ENCODE measurements at regions not wholly inside any gene's neighbourhood (a gene's known extent, or its start where the extent isn't known, plus 50 kb on each side); places are given as distances from the start of the nearest gene placed in this dataset.

DNA sequence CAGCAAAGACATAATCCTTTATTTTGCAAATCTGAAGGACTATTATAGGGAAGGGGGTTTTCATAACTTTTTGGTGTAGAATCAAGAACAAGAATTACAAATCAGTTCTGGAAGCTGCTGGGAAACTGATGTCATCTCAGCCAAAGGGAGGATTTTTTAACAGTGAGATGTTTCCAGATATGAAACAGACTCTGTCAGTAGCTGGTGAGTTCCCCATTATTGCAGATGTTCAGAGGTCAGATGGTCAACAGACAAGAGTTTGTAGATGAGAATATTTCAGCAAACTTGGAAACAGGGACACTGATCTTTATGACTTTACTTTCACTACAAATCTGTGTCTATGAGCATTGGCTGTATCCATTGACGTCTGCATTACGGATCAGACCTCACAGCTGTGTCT lies 71.9 kb upstream of the LPP start:
- Histone ChIP-seq H3K23ac (ENCODE audit: insufficient read length, low read depth, low read length) (no peak overlapping the region), H3K27me3 (ENCODE audit: insufficient read depth, low read length) (no peaks in the 10 kb centered on the region; the same call in 1 of the 2 replicates), H4K91ac (ENCODE audit: insufficient read length, low read depth, low read length) (no peak overlapping the region), H3K79me1 (ENCODE audit: insufficient read depth, low read depth, low read length, poor library complexity, severe bottlenecking) (no peaks in the 10 kb centered on the region), H4K8ac (replicated peaks; ENCODE audit: insufficient read length, low read depth, low read length) (no peak overlapping the region), H2BK12ac (ENCODE audit: insufficient read length, low read depth, low read length) (no peak overlapping the region), H3K23me2 (ENCODE audit: insufficient read length, low read depth, low read length, poor library complexity, severe bottlenecking) (no peaks in the 10 kb centered on the region), H2AFZ (ENCODE audit: low read length) (no peak overlapping the region), H4K5ac (ENCODE audit: insufficient read length, low read depth, low read length) (no peak overlapping the region), H3T11ph (ENCODE audit: low read length) (no peak overlapping the region), H2AK5ac (ENCODE audit: insufficient read length, low read length) (no peak overlapping the region), H3K9me3 (ENCODE audit: control insufficient read depth, low read depth, low read length) (no peaks in the 10 kb centered on the region), H2BK5ac (ENCODE audit: insufficient read length, low read length) (no peak overlapping the region), H3K9ac (ENCODE audit: extremely low read depth, insufficient read length, low read length) (no peak overlapping the region), H3K56ac (ENCODE audit: insufficient read length, low read depth, low read length) (no peak overlapping the region), H3K4me1 (ENCODE audit: insufficient read depth, low read length) (no peaks in the 10 kb centered on the region), H4K20me1 (ENCODE audit: control insufficient read depth, insufficient read depth, insufficient read length) (no peaks in the 10 kb centered on the region), H2BK20ac (ENCODE audit: low read depth, low read length, poor library complexity, severe bottlenecking) (no peak overlapping the region), H3K14ac (ENCODE audit: insufficient read depth, low read length) (no peak overlapping the region), H3K4me2 (ENCODE audit: insufficient read depth, insufficient read length, low read length) (no peak overlapping the region), H3K4ac (ENCODE audit: low read depth, low read length) (no peak overlapping the region), H2BK15ac (ENCODE audit: low read depth, low read length) (no peak overlapping the region), H3K27ac (ENCODE audit: insufficient read length, low read depth, low read length) (no peak overlapping the region), H3K18ac (ENCODE audit: insufficient read length, low read depth, low read length) (no peak overlapping the region), H3K79me2 (ENCODE audit: insufficient read depth, low read length) (no peaks in the 10 kb centered on the region), H2BK120ac (ENCODE audit: low read depth, low read length, poor library complexity, severe bottlenecking) (no peak overlapping the region)
- WGBS (ENCODE audit: extremely low coverage, insufficient read length, low lambda C conversion rate) = no CpG with 5 or more reads among the region's 2 CpGs
- Mint-ChIP-seq H3K27ac (no peak overlapping the region), H3K4me1 (peaks cover 7 to 10% of the 10 kb centered on the region in 2 experiments; a peak in 3 of 4 replicates), H3K9me3 (peaks cover 7 to 18% of the 10 kb centered on the region in 2 experiments), H3K4me3 (no peak overlapping the region), H3K27me3 (ENCODE audit: low read depth) (peaks cover 3% of the 10 kb centered on the region), H3K36me3 (ENCODE audit: insufficient read depth in 1 of 3, low read depth in 3 of 3) (peaks cover 0 to 9% (median 4%) of the 10 kb centered on the region in 3 experiments; a peak in 3 of 7 replicates)
- TF ChIP-seq, protein P1, sequence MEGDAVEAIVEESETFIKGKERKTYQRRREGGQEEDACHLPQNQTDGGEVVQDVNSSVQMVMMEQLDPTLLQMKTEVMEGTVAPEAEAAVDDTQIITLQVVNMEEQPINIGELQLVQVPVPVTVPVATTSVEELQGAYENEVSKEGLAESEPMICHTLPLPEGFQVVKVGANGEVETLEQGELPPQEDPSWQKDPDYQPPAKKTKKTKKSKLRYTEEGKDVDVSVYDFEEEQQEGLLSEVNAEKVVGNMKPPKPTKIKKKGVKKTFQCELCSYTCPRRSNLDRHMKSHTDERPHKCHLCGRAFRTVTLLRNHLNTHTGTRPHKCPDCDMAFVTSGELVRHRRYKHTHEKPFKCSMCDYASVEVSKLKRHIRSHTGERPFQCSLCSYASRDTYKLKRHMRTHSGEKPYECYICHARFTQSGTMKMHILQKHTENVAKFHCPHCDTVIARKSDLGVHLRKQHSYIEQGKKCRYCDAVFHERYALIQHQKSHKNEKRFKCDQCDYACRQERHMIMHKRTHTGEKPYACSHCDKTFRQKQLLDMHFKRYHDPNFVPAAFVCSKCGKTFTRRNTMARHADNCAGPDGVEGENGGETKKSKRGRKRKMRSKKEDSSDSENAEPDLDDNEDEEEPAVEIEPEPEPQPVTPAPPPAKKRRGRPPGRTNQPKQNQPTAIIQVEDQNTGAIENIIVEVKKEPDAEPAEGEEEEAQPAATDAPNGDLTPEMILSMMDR (conservative IDR thresholded peaks at IDR 0.05) = no peak
- DNase-seq = no peak

Data from H9 (cell line).